ENCODE measurements at regions not wholly inside any gene's neighbourhood (a gene's known extent, or its start where the extent isn't known, plus 50 kb on each side); places are given as distances from the start of the nearest gene placed in this dataset.
"Not testable (repeated sequence)": the region's sequence is repeated elsewhere in the genome, so short reads cannot be mapped to it uniquely, and the experiment has no call there.

GRCh38 chr4:9608300-9608699, 164.1 kb downstream of the DEFB131A start (continued):
- TF ChIP-seq RELB (IDR thresholded peaks at IDR 0.05; ENCODE audit: low read depth) (no peak), CEBPB (IDR thresholded peaks at IDR 0.05; ENCODE audit: borderline replicate concordance in 1 of 2, low read depth in 2 of 2, low read length in 2 of 2) (no peak), MYC (IDR thresholded peaks at IDR 0.05; ENCODE audit: insufficient read depth, insufficient read length, insufficient replicate concordance, low read length, severe bottlenecking) (no peak), TCF12 (IDR thresholded peaks at IDR 0.05; ENCODE audit: low read depth, low read length) (peak; percentile 79), EP300 (IDR thresholded peaks at IDR 0.05; ENCODE audit: borderline replicate concordance in 1 of 2, control insufficient read depth in 1 of 2, low read depth in 2 of 2, low read length in 2 of 2) (no peak), NFIC (IDR thresholded peaks at IDR 0.05; ENCODE audit: low read depth, low read length) (no peak), MAX (IDR thresholded peaks at IDR 0.05; ENCODE audit: low read depth, low read length) (no peak), IKZF2 (IDR thresholded peaks at IDR 0.05) (no peak), DPF2 (IDR thresholded peaks at IDR 0.05) (no peak), SMARCA5 (IDR thresholded peaks at IDR 0.05) (no peak), KDM1A (IDR thresholded peaks at IDR 0.05; ENCODE audit: borderline replicate concordance) (no peak), ATF3 (IDR thresholded peaks at IDR 0.05; ENCODE audit: borderline replicate concordance, extremely low read depth, low read depth, low read length) (no peak), NBN (IDR thresholded peaks at IDR 0.05) (no peak), TCF7 (IDR thresholded peaks at IDR 0.05; ENCODE audit: borderline replicate concordance) (no peak), MLLT1 (IDR thresholded peaks at IDR 0.05) (no peak), SMAD5 (IDR thresholded peaks at IDR 0.05; ENCODE audit: low read depth) (no peak)

- RAD21 ChIA-PET (ENCODE audit: unreplicated experiment); H3K27ac ChIP-seq (ENCODE audit: control insufficient read depth, insufficient read depth); H3K9ac ChIP-seq (ENCODE audit: control insufficient read depth, insufficient read depth, low read length); H3K4me3 ChIP-seq; H3K9me3 ChIP-seq (replicated peaks; ENCODE audit: control insufficient read depth, insufficient read depth, low read length); SMC1A ChIA-PET (ENCODE audit: uncharacterized antibody, unreplicated experiment); H4K20me1 ChIP-seq (ENCODE audit: control insufficient read depth, insufficient read depth); BruUV-seq (replicated peaks); H3K36me3 ChIP-seq (ENCODE audit: control insufficient read depth in 2 of 2, insufficient read depth in 2 of 2, low read length in 1 of 2); in situ Hi-C loops (cut with MboI); ATAC-seq; POLR2A ChIA-PET; H2AFZ ChIP-seq (ENCODE audit: control insufficient read depth, low read depth, low read length); intact Hi-C loops (cut with micrococcal nuclease; ENCODE audit: unreplicated experiment); CTCF ChIA-PET; H3K27me3 ChIP-seq (replicated peaks in 1 of 2; ENCODE audit: control insufficient read depth in 2 of 2, insufficient read depth in 2 of 2, low read length in 1 of 2); H3K79me2 ChIP-seq (ENCODE audit: control insufficient read depth, insufficient read depth, low read length); H3K4me2 ChIP-seq (ENCODE audit: control insufficient read depth, insufficient read depth); H3K4me1 ChIP-seq (ENCODE audit: control insufficient read depth, insufficient read depth, low read length); FAIRE-seq; DNase-seq (ENCODE audit: low read depth, low spot score): not testable (repeated sequence)
- WGBS (ENCODE audit: insufficient coverage, insufficient replicate concordance, low lambda C conversion rate, missing lambda C conversion rate) = 38% methylated on average over 2 of the region's 2 CpGs
Measured at GRCh38 chr4:9610321-9610720, 166.1 kb downstream of the DEFB131A start.
